Astrocyte of the cerebellum (primary cell): ENCODE measurements at regions not wholly inside any gene's neighbourhood (a gene's known extent, or its start where the extent isn't known, plus 50 kb on each side); places are given as distances from the start of the nearest gene placed in this dataset.

Experiments
- DNase-seq: peaks from one replicate; pipeline ENCODE4 v3.0.0-alpha.2; 2011; ENCODE audit warnings: low read depth
- H3K4me3 ChIP-seq: 2 replicates; pipeline ENCODE4 v1.5.1; 2011; ENCODE audit warnings: mild to moderate bottlenecking, low read depth, low read length, moderate library complexity
- CTCF ChIP-seq: IDR thresholded peaks from 2 replicates; pipeline ENCODE4 v1.5.1; 2012; ENCODE audit warnings: low read length, low read depth, moderate library complexity, mild to moderate bottlenecking; ENCODE audit errors: missing control alignments
- in situ Hi-C: cut with HindIII; loops from 2 replicates; pipeline ENCODE4 v1.10.0; 2017; ENCODE audit warnings: low sequenced_read_pairs

DNA sequence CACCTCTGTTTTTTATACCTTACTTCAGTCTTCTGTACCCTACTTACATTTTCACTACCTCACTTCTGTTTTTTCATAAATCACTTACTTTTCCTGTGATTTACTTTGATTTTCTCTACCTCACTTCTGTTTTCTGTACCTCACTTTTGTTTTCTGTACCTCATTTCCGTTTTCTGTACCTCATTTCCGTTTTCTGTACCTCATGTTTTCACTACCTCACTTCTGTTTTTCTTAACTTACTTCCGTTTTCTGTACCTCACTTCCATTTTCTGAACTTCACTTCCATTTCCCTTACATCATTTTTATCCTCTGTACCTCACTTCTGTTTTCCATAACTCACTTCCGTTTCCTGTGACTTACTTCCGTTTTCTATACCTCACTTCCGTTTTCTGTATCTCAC, 492.0 kb upstream of the AKR1E2 start:
- no peak for DNase-seq
- no peak for TF ChIP-seq CTCF
- in situ Hi-C loops, result no loop called here
- no peak overlapping the region for H3K4me3 ChIP-seq

DNA sequence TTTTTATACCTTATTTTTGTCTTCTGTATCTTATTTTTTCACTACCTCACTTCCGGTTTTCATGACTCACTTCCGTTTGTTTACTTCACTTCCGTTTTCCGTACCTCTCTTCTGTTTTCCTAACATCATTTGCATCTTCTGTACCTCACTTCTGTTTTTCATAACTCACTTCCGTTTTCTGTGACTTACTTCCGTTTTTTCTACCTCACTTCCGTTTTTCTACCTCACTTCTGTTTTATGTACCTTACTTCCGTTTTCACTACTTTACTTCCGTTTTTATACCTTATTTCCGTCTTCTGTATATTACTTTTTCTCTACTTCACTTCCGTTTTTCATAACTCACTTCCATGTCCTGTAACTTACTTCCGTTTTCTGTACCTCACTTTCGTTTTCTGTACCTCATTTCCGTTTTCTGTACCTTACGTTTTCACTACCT, 492.5 kb upstream of the AKR1E2 start:
- no peak overlapping the region for H3K4me3 ChIP-seq
- in situ Hi-C loops, result no loop called here
- no peak for DNase-seq
- no peak for TF ChIP-seq CTCF

GRCh38 chr10:4332764-4333458, 493.1 kb upstream of the AKR1E2 start:
- no peak for DNase-seq
- TF ChIP-seq CTCF, result no peak
- no peak overlapping the region for H3K4me3 ChIP-seq
- in situ Hi-C loops, result no loop called here

DNA sequence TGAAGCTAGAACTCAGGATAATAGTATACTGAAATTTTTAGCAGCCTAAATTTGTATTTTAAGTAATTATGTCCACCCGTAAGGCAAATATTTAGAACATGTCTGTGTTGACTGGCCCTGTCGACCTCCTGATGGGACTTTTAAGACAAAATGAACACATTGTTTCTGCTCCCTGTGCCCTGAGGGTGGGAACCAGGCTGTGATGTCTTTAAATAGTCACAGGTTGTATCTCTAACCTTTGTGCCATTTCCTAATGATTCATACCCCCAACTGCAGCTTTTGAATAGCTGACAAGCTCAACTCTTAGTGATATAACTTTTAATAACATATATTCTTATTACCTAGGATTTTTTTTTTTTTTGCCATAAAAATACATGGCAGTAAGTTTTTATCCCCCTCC, 494.9 kb upstream of the AKR1E2 start:
- no peak overlapping the region for H3K4me3 ChIP-seq
- DNase-seq, result no peak
- no peak for TF ChIP-seq CTCF
- in situ Hi-C loops, result no loop called here

- no peak for DNase-seq
- in situ Hi-C loops, result no loop called here
- H3K4me3 ChIP-seq, result no peak overlapping the region
- TF ChIP-seq CTCF, result no peak
These were observed 495.4 kb upstream of the AKR1E2 start for GRCh38 chr10:4330636-4331035.

DNA sequence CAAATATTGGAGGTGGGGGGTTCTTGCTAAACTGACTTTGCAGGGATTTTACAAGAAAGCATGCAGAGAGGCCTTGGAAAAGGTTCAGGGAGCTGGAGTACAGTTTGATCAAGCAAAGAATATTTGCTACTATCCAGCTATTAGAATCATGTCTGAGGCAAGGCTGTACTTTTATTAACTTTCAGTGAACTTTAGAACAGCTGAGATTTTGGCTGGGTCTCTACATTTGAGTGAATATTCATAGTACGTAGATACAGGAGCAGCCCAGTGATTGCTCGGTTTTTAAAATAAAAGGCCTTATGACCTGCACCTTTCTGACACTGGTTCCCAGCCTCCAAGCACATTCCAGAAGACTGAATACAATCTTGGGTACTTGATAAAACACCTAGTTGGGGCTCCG, 496.8 kb upstream of the AKR1E2 start:
- in situ Hi-C loops, result no loop called here
- DNase-seq, result no peak
- TF ChIP-seq CTCF, result no peak
- no peak overlapping the region for H3K4me3 ChIP-seq
